HG02943 (cell line): ENCODE measurements at regions not wholly inside any gene's neighbourhood (a gene's known extent, or its start where the extent isn't known, plus 50 kb on each side); places are given as distances from the start of the nearest gene placed in this dataset.

Source experiments
- ATAC-seq: cut with Tn5 transposase; IDR thresholded peaks from one replicate; pipeline ENCODE4 v1.9.1; 2021; ENCODE audit warnings: mild to moderate bottlenecking, low read depth, moderate library complexity; ENCODE audit not compliant: unreplicated experiment

- no peak for ATAC-seq
Observed at GRCh38 chrX:17206584-17206983, 168.4 kb upstream of the NHS start.

- ATAC-seq = no peak
Observed at GRCh38 chrX:17214962-17215361, 160.0 kb upstream of the NHS start.

- no peak for ATAC-seq
Observed at GRCh38 chrX:17226736-17227135, 148.3 kb upstream of the NHS start.

- ATAC-seq = no peak
Observed at GRCh38 chrX:17237146-17237545, 137.9 kb upstream of the NHS start.

GRCh38 chrX:17242470-17242869 is 132.5 kb upstream of the NHS start:
- peak; percentile 63 for ATAC-seq

GRCh38 chrX:17247144-17247543 is 127.9 kb upstream of the NHS start:
- no peak for ATAC-seq

- no peak for ATAC-seq
Observed at GRCh38 chrX:17262123-17262522, 112.9 kb upstream of the NHS start.

- no peak for ATAC-seq
Observed at GRCh38 chrX:17266136-17266535, 108.9 kb upstream of the NHS start.

GRCh38 chrX:17278961-17279360 is 96.0 kb upstream of the NHS start:
- ATAC-seq = no peak

- ATAC-seq = no peak
Observed at GRCh38 chrX:17285983-17286382, 89.0 kb upstream of the NHS start.

- ATAC-seq = no peak
Observed at GRCh38 chrX:17291171-17291900, 83.7 kb upstream of the NHS start.

GRCh38 chrX:17292111-17292527 is 82.9 kb upstream of the NHS start:
- no peak for ATAC-seq

- no peak for ATAC-seq
Observed at GRCh38 chrX:17294561-17294960, 80.4 kb upstream of the NHS start.

GRCh38 chrX:17295791-17296190 is 79.2 kb upstream of the NHS start:
- ATAC-seq = no peak

- ATAC-seq = no peak
Observed at GRCh38 chrX:17298564-17298963, 76.4 kb upstream of the NHS start.

- ATAC-seq = no peak
Observed at GRCh38 chrX:17299206-17299605, 75.8 kb upstream of the NHS start.

- no peak for ATAC-seq
Observed at GRCh38 chrX:17323397-17323796, 51.6 kb upstream of the NHS start.
